CD14-positive monocyte (primary cell): ENCODE measurements at regions not wholly inside any gene's neighbourhood (a gene's known extent, or its start where the extent isn't known, plus 50 kb on each side); places are given as distances from the start of the nearest gene placed in this dataset.
"Not testable (repeated sequence)": the region's sequence is repeated elsewhere in the genome, so short reads cannot be mapped to it uniquely, and the experiment has no call there.

Experiments
- DNase-seq, 3 donors: peaks; one replicate each; pipeline ENCODE4 v3.0.0-alpha.2; 2011 to 2022
- H2AFZ ChIP-seq: 2 replicates; pipeline ENCODE4 v1.6.0; 2012; ENCODE audit warnings: mild to moderate bottlenecking, low read depth, low read length, inconsistent platforms; ENCODE audit not compliant: insufficient read depth, poor library complexity, severe bottlenecking
- H3K27ac ChIP-seq, 2 donors: 1 replicate in 1 of 2; 2 replicates in 1 of 2; pipeline ENCODE4 v1.5.1; 2012 to 2013; ENCODE audit warnings: low read length in 2 of 2, control low read depth in 1 of 2, inconsistent platforms in 1 of 2, low read depth in 1 of 2, mild to moderate bottlenecking in 1 of 2
- H3K27me3 ChIP-seq, 2 donors: one replicate each; pipeline versions ENCODE4 v1.6.0 to v1.6.1; 2011 to 2013; ENCODE audit warnings: low read length in 2 of 2; ENCODE audit not compliant: control insufficient read depth in 2 of 2, insufficient read depth in 2 of 2
- H3K36me3 ChIP-seq, 2 donors: replicated peaks in 1 of 2; 1 replicate in 1 of 2; 2 replicates in 1 of 2; pipeline versions ENCODE4 v1.5.1 to v1.6.1; 2012 to 2013; ENCODE audit warnings: low read length in 2 of 2, control low read depth in 1 of 2, inconsistent platforms in 1 of 2, mild to moderate bottlenecking in 1 of 2; ENCODE audit not compliant: insufficient read depth in 2 of 2, control insufficient read depth in 1 of 2
- H3K4me1 ChIP-seq, 2 donors: 1 replicate in 1 of 2; 2 replicates in 1 of 2; pipeline versions ENCODE4 v1.5.1 to v1.6.1; 2012 to 2013; ENCODE audit warnings: low read length in 2 of 2, control low read depth in 1 of 2, inconsistent platforms in 1 of 2, mild to moderate bottlenecking in 1 of 2, moderate library complexity in 1 of 2; ENCODE audit not compliant: insufficient read depth in 2 of 2, control insufficient read depth in 1 of 2
- H3K4me2 ChIP-seq: replicated peaks from 2 replicates; pipeline ENCODE3; 2012; ENCODE audit warnings: low read length, moderate library complexity, mild to moderate bottlenecking; ENCODE audit not compliant: poor library complexity, severe bottlenecking; ENCODE audit errors: extremely low read depth
- H3K4me3 ChIP-seq, 3 experiments: fragments of 200-600 bp in 1 of 3; sonication (generic) in 1 of 3; replicated peaks in 1 of 3; 1 replicate in 2 of 3; 2 replicates in 1 of 3; pipeline ENCODE4 v1.5.1; 2011 to 2013; ENCODE audit warnings: low read length in 3 of 3, mild to moderate bottlenecking in 3 of 3, control low read depth in 2 of 3, low read depth in 2 of 3, inconsistent platforms in 1 of 3, moderate library complexity in 1 of 3
- H3K79me2 ChIP-seq: 2 replicates; pipeline ENCODE4 v1.6.0; 2012; ENCODE audit warnings: mild to moderate bottlenecking, control low read depth, inconsistent platforms, low read length, moderate library complexity; ENCODE audit not compliant: insufficient read depth
- H3K9ac ChIP-seq: 2 replicates; pipeline ENCODE4 v1.6.0; 2017; ENCODE audit warnings: low read length, mild to moderate bottlenecking; ENCODE audit not compliant: insufficient read depth, poor library complexity, severe bottlenecking
- H3K9me3 ChIP-seq, 2 donors: replicated peaks in 1 of 2; 1 replicate in 1 of 2; 2 replicates in 1 of 2; pipeline versions ENCODE4 v1.5.1 to v1.6.1; 2012 to 2013; ENCODE audit warnings: low read length in 2 of 2, control low read depth in 1 of 2; ENCODE audit not compliant: control insufficient read depth in 1 of 2, insufficient read depth in 1 of 2
- H4K20me1 ChIP-seq: 2 replicates; pipeline ENCODE4 v1.6.0; 2012; ENCODE audit warnings: mild to moderate bottlenecking, low read length, control low read depth, moderate library complexity; ENCODE audit not compliant: insufficient read depth
- H3K27ac Mint-ChIP-seq, 7 donors: one replicate each; pipeline ENCODE4 v1.8.0; 2020; ENCODE audit warnings: mild to moderate bottlenecking in 7 of 7, mixed read lengths in 7 of 7, moderate library complexity in 6 of 7, inconsistent platforms in 2 of 7
- H3K27me3 Mint-ChIP-seq, 3 donors: one replicate each; pipeline ENCODE4 v1.8.0; 2021 to 2022; ENCODE audit warnings: low read depth in 3 of 3, mild to moderate bottlenecking in 3 of 3, mixed read lengths in 3 of 3, moderate library complexity in 3 of 3, inconsistent platforms in 1 of 3
- H3K36me3 Mint-ChIP-seq, 2 donors: one replicate each; pipeline ENCODE4 v1.8.0; 2020; ENCODE audit warnings: mixed read lengths in 2 of 2, inconsistent platforms in 1 of 2, mild to moderate bottlenecking in 1 of 2
- H3K4me1 Mint-ChIP-seq: one replicate; pipeline ENCODE4 v1.8.0; 2020; ENCODE audit warnings: mild to moderate bottlenecking, mixed read lengths
- H3K4me3 Mint-ChIP-seq, 2 donors: one replicate each; pipeline ENCODE4 v1.8.0; 2020; ENCODE audit warnings: mild to moderate bottlenecking in 2 of 2, mixed read lengths in 2 of 2, moderate library complexity in 1 of 2
- H3K9me3 Mint-ChIP-seq, 7 donors: one replicate each; pipeline ENCODE4 v1.8.0; 2020 to 2022; ENCODE audit warnings: mixed read lengths in 7 of 7, mild to moderate bottlenecking in 6 of 7, moderate library complexity in 6 of 7, inconsistent platforms in 2 of 7
- CTCF ChIP-seq: fragments of 200-600 bp; IDR thresholded peaks from one replicate; pipeline ENCODE4 v1.8.0; 2022; ENCODE audit warnings: antibody characterized with exemption, mild to moderate bottlenecking
- WGBS: methylation state at CpG from one replicate; pipeline ENCODE4 v1.1.5; 2013; ENCODE audit warnings: missing lambda C conversion rate; ENCODE audit not compliant: insufficient coverage; 5-methylcytosine and 5-hydroxymethylcytosine counted together
- intact Hi-C, 2 donors: fragments of 100-400 bp; cut with micrococcal nuclease; formaldehyde crosslinking; loops; one replicate each; pipeline versions ENCODE4 v1.15.0 to v1.15.1; 2023

- no peaks in the 10 kb centered on the region for H3K27me3 ChIP-seq
- Mint-ChIP-seq H3K27ac (no peak overlapping the region), H3K36me3 (no peaks in the 10 kb centered on the region), H3K4me3 (no peak overlapping the region), H3K4me1 (no peaks in the 10 kb centered on the region), H3K9me3 (peaks cover 2 to 18% (median 9%) of the 10 kb centered on the region in 7 donors), H3K27me3 (peaks cover 0 to 2% (median 0%) of the 10 kb centered on the region in 3 donors)
- H3K9ac ChIP-seq, result no peak overlapping the region
- H3K36me3 ChIP-seq, result no peaks in the 10 kb centered on the region
- DNase-seq, result no peak
- intact Hi-C loops, result no loop called here
- 91% methylated on average over 7 of the region's 8 CpGs for WGBS
- no peak for TF ChIP-seq CTCF
- H3K79me2 ChIP-seq, result no peaks in the 10 kb centered on the region
- H3K9me3 ChIP-seq, result peaks cover 5 to 13% of the 10 kb centered on the region in 2 donors
- H3K27ac ChIP-seq, result no peak overlapping the region
- H3K4me3 ChIP-seq, result no peak overlapping the region
- no peak overlapping the region for H3K4me2 ChIP-seq
- no peaks in the 10 kb centered on the region for H3K4me1 ChIP-seq
- H4K20me1 ChIP-seq, result no peaks in the 10 kb centered on the region
- H2AFZ ChIP-seq, result no peak overlapping the region
These were observed 496.7 kb downstream of the TYW1 start for GRCh38 chr7:67493366-67493765.

DNA sequence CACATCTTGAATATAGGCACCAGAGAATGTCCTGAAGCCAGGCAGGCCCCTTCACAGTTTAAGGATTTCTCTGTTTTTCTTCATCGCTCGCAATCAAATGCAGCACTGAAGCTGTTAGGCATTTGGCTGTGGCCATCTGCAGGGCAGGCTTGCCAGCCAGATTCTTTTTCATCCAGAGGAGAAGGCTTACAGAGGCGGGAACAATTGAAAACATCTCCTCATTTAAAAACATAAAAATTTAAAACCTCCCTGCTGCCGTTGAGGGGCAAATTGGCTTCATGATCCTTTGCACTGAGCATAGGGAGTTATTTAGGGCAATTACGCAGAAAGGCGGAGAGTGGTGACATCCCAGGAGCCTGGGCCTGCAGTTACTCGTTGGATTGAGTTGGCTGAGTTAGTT is 500.0 kb downstream of the TYW1 start:
- Histone ChIP-seq H4K20me1 (no peaks in the 10 kb centered on the region), H3K9me3 (peaks cover 5 to 17% of the 10 kb centered on the region in 2 donors), H3K27ac (no peak overlapping the region), H2AFZ (no peak overlapping the region), H3K27me3 (no peaks in the 10 kb centered on the region), H3K4me3 (no peak overlapping the region), H3K4me1 (no peaks in the 10 kb centered on the region), H3K36me3 (no peaks in the 10 kb centered on the region), H3K4me2 (no peak overlapping the region), H3K79me2 (no peaks in the 10 kb centered on the region), H3K9ac (no peak overlapping the region)
- Mint-ChIP-seq H3K4me1 (no peaks in the 10 kb centered on the region), H3K9me3 (peaks cover 4 to 27% (median 9%) of the 10 kb centered on the region in 7 donors), H3K27me3 (peaks cover 0 to 2% (median 0%) of the 10 kb centered on the region in 3 donors), H3K36me3 (no peaks in the 10 kb centered on the region), H3K27ac (no peak overlapping the region), H3K4me3 (no peak overlapping the region)
- TF ChIP-seq CTCF, result no peak
- WGBS, result 75% methylated on average over 5 of the region's 7 CpGs
- intact Hi-C loops, result no loop called here
- DNase-seq, result no peak

DNA sequence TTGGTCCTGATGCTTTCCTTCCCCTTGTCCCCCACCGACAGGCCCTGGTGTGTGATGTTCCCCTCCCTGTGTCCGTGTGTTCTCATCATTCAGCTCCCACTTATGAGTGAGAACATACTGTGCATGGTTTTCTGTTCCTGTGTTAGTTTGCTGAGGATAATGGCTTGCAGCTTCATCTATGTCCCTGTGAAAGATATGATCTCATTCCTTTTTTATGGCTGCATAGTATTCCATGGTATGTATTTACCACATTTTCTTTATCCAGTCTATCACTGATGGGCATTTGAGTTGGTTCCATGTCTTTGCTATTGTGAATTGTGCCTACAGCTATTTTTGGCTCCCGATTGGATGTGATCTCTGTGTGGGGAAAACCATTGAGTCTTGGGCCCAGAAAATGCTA is 501.3 kb downstream of the TYW1 start:
- H3K27ac Mint-ChIP-seq, H3K79me2 ChIP-seq, H3K4me1 ChIP-seq, H3K4me3 ChIP-seq, H2AFZ ChIP-seq, H3K27me3 Mint-ChIP-seq, H3K27ac ChIP-seq, H4K20me1 ChIP-seq, H3K4me1 Mint-ChIP-seq, intact Hi-C loops, DNase-seq, H3K4me2 ChIP-seq, H3K36me3 Mint-ChIP-seq, H3K27me3 ChIP-seq, H3K4me3 Mint-ChIP-seq, H3K9ac ChIP-seq, H3K36me3 ChIP-seq: not testable (repeated sequence)
- WGBS, result no CpG with 5 or more reads among the region's 3 CpGs
- peaks cover 5 to 17% of the 10 kb centered on the region in 2 donors for H3K9me3 ChIP-seq
- H3K9me3 Mint-ChIP-seq, result peaks cover 2 to 25% (median 9%) of the 10 kb centered on the region in 7 donors
